K562 (cell line): ENCODE measurements at regions not wholly inside any gene's neighbourhood (a gene's known extent, or its start where the extent isn't known, plus 50 kb on each side); places are given as distances from the start of the nearest gene placed in this dataset.

ENCODE experiments used
- ATF2 ChIP-seq: sonication (generic); formaldehyde crosslinking; IDR thresholded peaks from 2 replicates; pipeline ENCODE4 v1.8.1; 2022; ENCODE audit warnings: missing genetic modification reagents
- CTCF ChIP-seq, 3 experiments: IDR thresholded peaks in 2 of 3; conservative IDR thresholded peaks in 1 of 3; 2 replicates each; pipeline ENCODE4 v1.5.1; 2011 to 2012; ENCODE audit warnings: low read length in 3 of 3, mild to moderate bottlenecking in 3 of 3, control low read depth in 2 of 3, improper control_type of control experiment in 1 of 3, inconsistent platforms in 1 of 3, low read depth in 1 of 3, mixed read lengths in 1 of 3, moderate library complexity in 1 of 3; ENCODE audit not compliant: insufficient read depth in 2 of 3
- RERE ChIP-seq: sonication (generic); formaldehyde crosslinking; IDR thresholded peaks from 2 replicates; pipeline ENCODE4 v1.8.0; 2023; ENCODE audit warnings: missing genetic modification reagents, mild to moderate bottlenecking, borderline replicate concordance
- REST ChIP-seq, 2 experiments: fragments of 450-650 bp; formaldehyde crosslinking in 1 of 2; IDR thresholded peaks; 2 replicates each; pipeline versions ENCODE4 v1.4.0 to v1.6.1; 2014 to 2020; ENCODE audit warnings: mild to moderate bottlenecking in 2 of 2, borderline replicate concordance in 1 of 2, low read depth in 1 of 2

GRCh38 chr1:30213936-30214335, 509.4 kb downstream of the MATN1 start:
- TF ChIP-seq ATF2 (no peak), CTCF (IDR thresholded peaks at IDR 0.05 in 2 of 3, conservative IDR thresholded peaks at IDR 0.05 in 1 of 3; ENCODE audit: insufficient read depth in 2 of 3, low read depth in 1 of 3, low read length in 3 of 3) (no peak), REST (IDR thresholded peaks at IDR 0.05; ENCODE audit: borderline replicate concordance) (no peak), REST (CRISPR knock-in tag; IDR thresholded peaks at IDR 0.05; ENCODE audit: low read depth) (no peak), RERE (CRISPR knock-in tag) (no peak)
